MM.1S (cell line): ENCODE measurements at regions not wholly inside any gene's neighbourhood (a gene's known extent, or its start where the extent isn't known, plus 50 kb on each side); places are given as distances from the start of the nearest gene placed in this dataset.

Experiments
- DNase-seq: peaks from one replicate; pipeline ENCODE4 v3.0.0-alpha.2; 2015
- H2AFZ ChIP-seq: fragments of 300-600 bp; sonication (generic); 2 replicates; pipeline ENCODE4 v1.6.0; 2016; ENCODE audit warnings: antibody characterized with exemption, low read length
- H3F3A ChIP-seq: fragments of 300-600 bp; sonication (generic); 2 replicates; pipeline ENCODE4 v1.6.1; 2016; ENCODE audit warnings: mild to moderate bottlenecking, antibody characterized with exemption, low read length, moderate library complexity, mixed read lengths; ENCODE audit not compliant: insufficient read depth
- H3K27ac ChIP-seq: fragments of 300-600 bp; sonication (generic); 2 replicates; pipeline ENCODE4 v1.5.1; 2016; ENCODE audit warnings: mild to moderate bottlenecking, low read length
- H3K27me3 ChIP-seq: fragments of 300-600 bp; sonication (generic); replicated peaks from 2 replicates; pipeline ENCODE4 v1.6.0; 2016; ENCODE audit warnings: low read length; ENCODE audit not compliant: insufficient read depth
- H3K36me3 ChIP-seq: fragments of 300-600 bp; sonication (generic); replicated peaks from 2 replicates; pipeline ENCODE4 v1.6.1; 2016; ENCODE audit warnings: mild to moderate bottlenecking, low read length, mixed read lengths; ENCODE audit not compliant: insufficient read depth
- H3K4me1 ChIP-seq: fragments of 300-600 bp; sonication (generic); 2 replicates; pipeline ENCODE4 v1.6.1; 2016; ENCODE audit warnings: low read length, mixed read lengths
- H3K4me2 ChIP-seq: fragments of 300-600 bp; sonication (generic); 2 replicates; pipeline ENCODE4 v1.6.0; 2016; ENCODE audit warnings: low read depth, low read length
- H3K4me3 ChIP-seq: fragments of 300-600 bp; sonication (generic); 2 replicates; pipeline ENCODE4 v1.5.1; 2016; ENCODE audit warnings: low read length, mixed read lengths
- H3K79me2 ChIP-seq: fragments of 300-600 bp; sonication (generic); 2 replicates; pipeline ENCODE4 v1.6.1; 2016; ENCODE audit warnings: mixed run types, low read length, mixed read lengths
- H3K9ac ChIP-seq: fragments of 300-600 bp; sonication (generic); 2 replicates; pipeline ENCODE4 v1.6.1; 2016; ENCODE audit warnings: low read length, mixed read lengths
- H3K9me2 ChIP-seq: fragments of 300-600 bp; sonication (generic); replicated peaks from 2 replicates; pipeline ENCODE4 v1.6.1; 2016; ENCODE audit warnings: mild to moderate bottlenecking, low read length, mixed read lengths; ENCODE audit not compliant: insufficient read depth
- H3K9me3 ChIP-seq: fragments of 300-600 bp; sonication (generic); replicated peaks from 2 replicates; pipeline ENCODE4 v1.6.1; 2016; ENCODE audit warnings: mild to moderate bottlenecking, low read length, mixed read lengths; ENCODE audit not compliant: insufficient read depth
- H4K20me1 ChIP-seq: fragments of 300-600 bp; sonication (generic); 2 replicates; pipeline ENCODE4 v1.6.1; 2016; ENCODE audit warnings: mild to moderate bottlenecking, low read length, moderate library complexity, mixed read lengths; ENCODE audit not compliant: insufficient read depth
- EZH2 ChIP-seq: fragments of 300-600 bp; sonication (generic); optimal IDR thresholded peaks from 2 replicates; pipeline ENCODE3; 2017; ENCODE audit warnings: low read depth, mild to moderate bottlenecking, antibody characterized with exemption, low read length, mixed read lengths
- EZH2phosphoT487 ChIP-seq: fragments of 300-600 bp; sonication (generic); IDR thresholded peaks from 2 replicates; pipeline ENCODE4 v1.6.1; 2018; ENCODE audit warnings: antibody characterized with exemption, low read length
- TF ChIP-seq, protein P1 (sequence below): fragments of 300-600 bp; sonication (generic); IDR thresholded peaks from 2 replicates; pipeline ENCODE4 v1.5.1; 2016; ENCODE audit warnings: antibody characterized with exemption, low read length, mixed read lengths

- Histone ChIP-seq H3K9me2 (no peaks in the 10 kb centered on the region), H3F3A (no peaks in the 10 kb centered on the region), H2AFZ (no peak overlapping the region), H3K9me3 (no peaks in the 10 kb centered on the region), H4K20me1 (no peaks in the 10 kb centered on the region), H3K4me1 (no peaks in the 10 kb centered on the region), H3K79me2 (no peaks in the 10 kb centered on the region), H3K9ac (no peak overlapping the region), H3K4me3 (no peak overlapping the region), H3K36me3 (no peaks in the 10 kb centered on the region), H3K27me3 (no peaks in the 10 kb centered on the region), H3K4me2 (no peak overlapping the region), H3K27ac (no peak overlapping the region)
- no peak for TF ChIP-seq EZH2
- TF ChIP-seq EZH2phosphoT487: no peak
- no peak for DNase-seq
These were observed 138.8 kb upstream of the ZBED5 start for GRCh38 chr11:10996678-10997077.

- Histone ChIP-seq H3K79me2 (no peaks in the 10 kb centered on the region), H3K9me3 (no peaks in the 10 kb centered on the region), H3K4me3 (no peak overlapping the region), H3K4me1 (no peaks in the 10 kb centered on the region), H3K4me2 (no peak overlapping the region), H3F3A (no peaks in the 10 kb centered on the region), H3K9me2 (no peaks in the 10 kb centered on the region), H3K27me3 (no peaks in the 10 kb centered on the region), H2AFZ (no peak overlapping the region), H3K27ac (no peak overlapping the region), H3K9ac (no peak overlapping the region), H4K20me1 (no peaks in the 10 kb centered on the region), H3K36me3 (no peaks in the 10 kb centered on the region)
- no peak for TF ChIP-seq EZH2phosphoT487
- TF ChIP-seq EZH2: no peak
- TF ChIP-seq, protein P1, sequence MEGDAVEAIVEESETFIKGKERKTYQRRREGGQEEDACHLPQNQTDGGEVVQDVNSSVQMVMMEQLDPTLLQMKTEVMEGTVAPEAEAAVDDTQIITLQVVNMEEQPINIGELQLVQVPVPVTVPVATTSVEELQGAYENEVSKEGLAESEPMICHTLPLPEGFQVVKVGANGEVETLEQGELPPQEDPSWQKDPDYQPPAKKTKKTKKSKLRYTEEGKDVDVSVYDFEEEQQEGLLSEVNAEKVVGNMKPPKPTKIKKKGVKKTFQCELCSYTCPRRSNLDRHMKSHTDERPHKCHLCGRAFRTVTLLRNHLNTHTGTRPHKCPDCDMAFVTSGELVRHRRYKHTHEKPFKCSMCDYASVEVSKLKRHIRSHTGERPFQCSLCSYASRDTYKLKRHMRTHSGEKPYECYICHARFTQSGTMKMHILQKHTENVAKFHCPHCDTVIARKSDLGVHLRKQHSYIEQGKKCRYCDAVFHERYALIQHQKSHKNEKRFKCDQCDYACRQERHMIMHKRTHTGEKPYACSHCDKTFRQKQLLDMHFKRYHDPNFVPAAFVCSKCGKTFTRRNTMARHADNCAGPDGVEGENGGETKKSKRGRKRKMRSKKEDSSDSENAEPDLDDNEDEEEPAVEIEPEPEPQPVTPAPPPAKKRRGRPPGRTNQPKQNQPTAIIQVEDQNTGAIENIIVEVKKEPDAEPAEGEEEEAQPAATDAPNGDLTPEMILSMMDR: no peak
- DNase-seq: no peak
These were observed 135.8 kb upstream of the ZBED5 start for GRCh38 chr11:10993640-10994039.

- Histone ChIP-seq H3K27me3 (no peaks in the 10 kb centered on the region), H3K4me3 (no peak overlapping the region), H2AFZ (no peak overlapping the region), H3K27ac (no peak overlapping the region), H3K79me2 (no peaks in the 10 kb centered on the region), H4K20me1 (no peaks in the 10 kb centered on the region), H3K4me2 (no peak overlapping the region), H3K9ac (no peak overlapping the region), H3K36me3 (no peaks in the 10 kb centered on the region), H3K9me2 (no peaks in the 10 kb centered on the region), H3K4me1 (no peaks in the 10 kb centered on the region), H3F3A (no peaks in the 10 kb centered on the region), H3K9me3 (no peaks in the 10 kb centered on the region)
- no peak for DNase-seq
- TF ChIP-seq, protein P1: no peak
- TF ChIP-seq EZH2 (no peak), EZH2phosphoT487 (no peak)
These were observed 135.3 kb upstream of the ZBED5 start for GRCh38 chr11:10993186-10993585.

- no peak overlapping the region for H2AFZ ChIP-seq
- H3K27me3 ChIP-seq: no peaks in the 10 kb centered on the region
- no peaks in the 10 kb centered on the region for H4K20me1 ChIP-seq
- no peak overlapping the region for H3K9ac ChIP-seq
- no peaks in the 10 kb centered on the region for H3K36me3 ChIP-seq
- no peak overlapping the region for H3K27ac ChIP-seq
- no peaks in the 10 kb centered on the region for H3K9me2 ChIP-seq
- no peaks in the 10 kb centered on the region for H3K79me2 ChIP-seq
- TF ChIP-seq EZH2phosphoT487 (no peak), EZH2 (no peak)
- TF ChIP-seq, protein P1: no peak
- H3K4me2 ChIP-seq: no peak overlapping the region
- DNase-seq: no peak
- H3F3A ChIP-seq: no peaks in the 10 kb centered on the region
- H3K4me3 ChIP-seq: no peak overlapping the region
- no peaks in the 10 kb centered on the region for H3K4me1 ChIP-seq
- H3K9me3 ChIP-seq: no peaks in the 10 kb centered on the region
These were observed 133.5 kb upstream of the ZBED5 start for GRCh38 chr11:10991393-10991792.
